ENCODE measurements at regions not wholly inside any gene's neighbourhood (a gene's known extent, or its start where the extent isn't known, plus 50 kb on each side); places are given as distances from the start of the nearest gene placed in this dataset.

GRCh38 chr5:30102185-30102584 is 1091.3 kb upstream of the CDH6 start:
- Histone ChIP-seq H3K27me3 (no peaks in the 10 kb centered on the region), H3K27ac (no peak overlapping the region), H3K36me3 (no peaks in the 10 kb centered on the region), H3K4me1 (no peaks in the 10 kb centered on the region), H3K4me3 (no peak overlapping the region), H3K9me3 (peaks cover 0 to 4% (median 0%) of the 10 kb centered on the region in 4 donors)
- no peak for TF ChIP-seq POLR2A (IDR thresholded peaks at IDR 0.05)
- TF ChIP-seq, protein P1, sequence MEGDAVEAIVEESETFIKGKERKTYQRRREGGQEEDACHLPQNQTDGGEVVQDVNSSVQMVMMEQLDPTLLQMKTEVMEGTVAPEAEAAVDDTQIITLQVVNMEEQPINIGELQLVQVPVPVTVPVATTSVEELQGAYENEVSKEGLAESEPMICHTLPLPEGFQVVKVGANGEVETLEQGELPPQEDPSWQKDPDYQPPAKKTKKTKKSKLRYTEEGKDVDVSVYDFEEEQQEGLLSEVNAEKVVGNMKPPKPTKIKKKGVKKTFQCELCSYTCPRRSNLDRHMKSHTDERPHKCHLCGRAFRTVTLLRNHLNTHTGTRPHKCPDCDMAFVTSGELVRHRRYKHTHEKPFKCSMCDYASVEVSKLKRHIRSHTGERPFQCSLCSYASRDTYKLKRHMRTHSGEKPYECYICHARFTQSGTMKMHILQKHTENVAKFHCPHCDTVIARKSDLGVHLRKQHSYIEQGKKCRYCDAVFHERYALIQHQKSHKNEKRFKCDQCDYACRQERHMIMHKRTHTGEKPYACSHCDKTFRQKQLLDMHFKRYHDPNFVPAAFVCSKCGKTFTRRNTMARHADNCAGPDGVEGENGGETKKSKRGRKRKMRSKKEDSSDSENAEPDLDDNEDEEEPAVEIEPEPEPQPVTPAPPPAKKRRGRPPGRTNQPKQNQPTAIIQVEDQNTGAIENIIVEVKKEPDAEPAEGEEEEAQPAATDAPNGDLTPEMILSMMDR (IDR thresholded peaks at IDR 0.05): no peak
- no peak for DNase-seq

- Histone ChIP-seq H3K27me3 (no peaks in the 10 kb centered on the region), H3K4me1 (no peaks in the 10 kb centered on the region), H3K27ac (no peak overlapping the region), H3K9me3 (no peaks in the 10 kb centered on the region), H3K4me3 (no peak overlapping the region), H3K36me3 (no peaks in the 10 kb centered on the region)
- no peak for DNase-seq
- TF ChIP-seq, protein P1 (IDR thresholded peaks at IDR 0.05): no peak
- no peak for TF ChIP-seq POLR2A (IDR thresholded peaks at IDR 0.05)
Observed at GRCh38 chr5:30100929-30101328, 1092.6 kb upstream of the CDH6 start.

GRCh38 chr5:30100148-30100713 is 1093.3 kb upstream of the CDH6 start:
- TF ChIP-seq POLR2A (IDR thresholded peaks at IDR 0.05): no peak
- TF ChIP-seq, protein P1 (IDR thresholded peaks at IDR 0.05): no peak
- Histone ChIP-seq H3K36me3 (no peaks in the 10 kb centered on the region), H3K4me3 (no peak overlapping the region), H3K9me3 (no peaks in the 10 kb centered on the region), H3K4me1 (no peaks in the 10 kb centered on the region), H3K27me3 (no peaks in the 10 kb centered on the region), H3K27ac (no peak overlapping the region)
- DNase-seq: no peak

- H3K27ac ChIP-seq: no peak overlapping the region
- TF ChIP-seq POLR2A (IDR thresholded peaks at IDR 0.05): no peak
- TF ChIP-seq, protein P1 (IDR thresholded peaks at IDR 0.05): no peak
- no peaks in the 10 kb centered on the region for H3K27me3 ChIP-seq
- DNase-seq: no peak
- H3K4me1 ChIP-seq: no peaks in the 10 kb centered on the region
- H3K36me3 ChIP-seq: no peaks in the 10 kb centered on the region
- no peak overlapping the region for H3K4me3 ChIP-seq
- H3K9me3 ChIP-seq: no peaks in the 10 kb centered on the region
Observed at GRCh38 chr5:30099634-30100033, 1093.9 kb upstream of the CDH6 start.

- TF ChIP-seq POLR2A (IDR thresholded peaks at IDR 0.05): no peak
- TF ChIP-seq, protein P1 (IDR thresholded peaks at IDR 0.05): no peak
- no peaks in the 10 kb centered on the region for H3K9me3 ChIP-seq
- H3K36me3 ChIP-seq: no peaks in the 10 kb centered on the region
- H3K27me3 ChIP-seq: no peaks in the 10 kb centered on the region
- DNase-seq: no peak
- H3K27ac ChIP-seq: no peak overlapping the region
- no peaks in the 10 kb centered on the region for H3K4me1 ChIP-seq
- H3K4me3 ChIP-seq: no peak overlapping the region
Observed at GRCh38 chr5:30098940-30099339, 1094.5 kb upstream of the CDH6 start.

DNA sequence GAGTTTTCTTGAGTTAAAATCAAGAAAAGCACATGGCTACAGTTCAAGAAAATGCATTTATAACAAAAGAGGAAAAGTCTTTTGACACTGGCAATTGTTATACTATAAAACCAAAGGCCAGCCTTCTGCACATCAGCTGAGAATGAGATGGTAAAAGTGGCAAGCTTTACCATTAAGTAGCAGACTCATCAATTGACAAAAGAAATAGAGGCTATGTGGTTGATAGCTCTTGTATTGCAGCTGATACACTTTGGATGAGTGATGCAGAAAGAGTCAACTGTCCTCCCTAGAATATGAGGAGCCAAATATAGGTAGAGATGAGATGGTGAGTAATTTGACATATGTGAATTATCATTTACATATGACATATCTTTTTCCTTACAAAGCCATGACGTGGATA is 1100.9 kb upstream of the CDH6 start:
- H3K27me3 ChIP-seq: no peaks in the 10 kb centered on the region
- H3K4me3 ChIP-seq: no peak overlapping the region
- TF ChIP-seq, protein P1 (IDR thresholded peaks at IDR 0.05): no peak
- no peak for TF ChIP-seq POLR2A (IDR thresholded peaks at IDR 0.05)
- H3K27ac ChIP-seq: no peak overlapping the region
- no peaks in the 10 kb centered on the region for H3K36me3 ChIP-seq
- H3K9me3 ChIP-seq: no peaks in the 10 kb centered on the region
- DNase-seq: no peak
- H3K4me1 ChIP-seq: no peaks in the 10 kb centered on the region

Data from Peyer's patch (tissue), 4 donors.